ENCODE measurements at regions not wholly inside any gene's neighbourhood (a gene's known extent, or its start where the extent isn't known, plus 50 kb on each side); places are given as distances from the start of the nearest gene placed in this dataset.

DNA sequence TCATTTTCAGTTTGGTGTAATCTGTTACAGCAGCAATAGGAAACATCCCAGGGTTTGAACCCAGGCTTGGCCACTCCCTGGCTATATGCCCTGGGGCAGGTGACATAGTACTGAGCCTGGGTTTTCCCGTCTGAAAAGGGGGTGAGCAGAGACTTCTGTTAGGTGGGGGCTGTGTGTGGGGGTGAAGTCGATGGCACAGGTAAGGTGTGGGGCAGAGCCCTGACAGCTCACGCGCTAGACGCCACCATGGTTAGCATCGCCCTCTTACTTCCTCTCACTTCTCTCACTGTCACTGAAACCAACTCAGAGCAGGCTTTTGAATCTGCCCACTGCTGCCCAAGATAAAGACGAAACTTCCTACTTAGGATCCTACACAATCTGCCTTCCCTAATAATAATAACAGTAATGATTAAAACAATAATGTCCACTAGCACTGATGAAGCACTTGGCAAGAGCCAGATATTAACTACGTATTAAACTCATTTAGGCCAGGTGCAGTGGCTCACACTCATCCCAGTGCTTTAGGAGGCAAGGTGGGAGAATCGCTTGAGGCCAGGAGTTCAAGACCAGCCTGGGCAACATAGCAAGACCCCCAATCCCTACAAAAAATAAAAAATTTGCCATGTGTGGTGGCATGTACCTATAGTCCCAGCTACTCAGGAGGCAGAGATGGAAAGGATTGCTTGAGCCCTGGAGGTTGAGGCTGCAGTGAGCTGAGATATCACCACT, 117.9 kb upstream of the PTPN1 start:
- DNase-seq (ENCODE audit: low spot score), result no peak

DNA sequence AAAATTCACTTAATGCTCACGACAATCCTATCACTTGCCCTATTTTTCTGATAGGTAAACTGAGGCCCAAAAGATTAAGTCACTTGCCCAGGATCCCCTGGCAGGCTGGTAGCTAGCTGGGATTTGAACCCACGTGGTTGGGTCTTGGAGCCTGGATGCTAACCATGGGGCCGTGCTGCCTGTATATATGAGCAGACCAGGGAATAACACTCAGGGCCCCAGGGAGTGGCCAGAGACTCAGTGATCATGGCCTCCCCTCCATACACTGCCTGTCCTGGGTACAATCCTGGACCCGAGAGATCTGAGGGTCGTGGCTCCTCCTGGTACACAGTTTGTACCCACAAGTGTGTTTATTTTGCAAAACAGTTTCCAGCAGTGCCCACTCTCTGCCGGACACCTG, 116.9 kb upstream of the PTPN1 start:
- DNase-seq (ENCODE audit: low spot score), result no peak

DNA sequence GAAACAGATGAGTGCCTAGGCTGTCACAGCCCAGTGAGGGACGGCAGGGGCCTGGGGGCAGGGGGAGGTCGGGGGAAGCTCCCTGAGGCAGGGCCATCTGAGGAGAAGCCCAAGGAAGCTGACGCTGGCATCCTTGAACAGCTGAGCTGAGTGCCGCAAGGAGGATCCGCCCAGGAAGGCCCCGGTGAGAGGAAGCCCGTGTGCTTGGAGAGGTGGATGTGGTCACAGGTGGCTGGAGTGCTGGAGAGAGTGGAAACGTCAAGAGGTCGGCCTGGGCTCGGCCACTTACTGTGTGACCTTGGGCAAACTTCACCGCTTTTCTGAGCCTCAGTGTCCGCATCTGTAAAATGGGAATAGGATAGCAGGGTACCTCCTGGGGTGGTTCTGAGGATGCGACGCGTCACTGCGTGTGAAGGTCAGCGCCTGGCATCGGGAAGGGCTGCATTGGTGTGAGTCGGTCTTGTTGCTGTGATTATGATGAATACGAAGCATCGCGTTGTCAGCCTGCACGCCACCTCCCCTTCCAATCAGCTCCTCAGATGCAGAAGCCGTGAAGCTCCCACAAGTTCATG, 116.1 kb upstream of the PTPN1 start:
- DNase-seq (ENCODE audit: low spot score), result no peak

DNA sequence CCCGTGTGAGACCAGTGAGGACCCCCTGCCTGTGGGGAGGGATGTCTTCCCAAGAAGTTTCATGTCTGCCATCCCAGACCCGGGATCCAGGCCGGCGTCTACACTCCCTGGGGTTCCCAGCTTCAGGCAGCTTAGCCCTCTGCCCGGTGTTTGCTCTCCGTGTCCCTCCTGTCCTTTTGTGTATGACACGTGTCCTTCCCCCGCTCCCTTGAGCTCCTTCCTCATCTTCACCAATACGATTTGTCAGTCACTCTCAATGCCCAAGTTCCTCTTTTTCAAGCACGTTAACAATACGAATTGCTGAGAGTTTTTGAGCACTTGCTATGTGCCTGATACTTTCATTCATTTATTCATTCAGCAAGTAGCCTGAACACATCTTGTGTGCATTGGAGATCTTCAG, 115.6 kb upstream of the PTPN1 start:
- no peak for DNase-seq (ENCODE audit: low spot score)

DNA sequence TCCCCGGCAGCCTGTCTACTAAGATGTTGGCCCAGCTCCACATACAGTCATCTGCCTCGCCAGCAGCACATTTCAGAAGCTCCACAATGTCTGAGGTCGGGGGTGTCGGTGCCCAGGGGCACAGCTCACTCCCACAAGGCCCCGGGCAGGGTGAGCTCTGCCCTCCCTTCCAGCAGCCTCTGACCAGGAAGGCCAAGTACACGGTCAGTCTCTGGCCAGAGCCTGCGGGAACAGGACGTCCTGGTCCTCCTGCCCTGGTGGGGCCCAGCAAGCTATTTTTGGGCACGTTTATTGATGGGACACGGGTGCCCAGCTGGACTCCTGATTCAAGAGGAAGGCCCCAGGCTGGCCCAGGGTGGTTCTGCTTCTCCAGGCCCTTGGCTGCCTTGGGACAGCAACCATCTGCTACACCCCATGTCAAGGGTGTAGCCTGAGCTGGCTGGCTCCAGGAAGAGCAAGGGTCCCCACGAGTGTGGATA, 114.9 kb upstream of the PTPN1 start:
- peak; percentile 29 for DNase-seq (ENCODE audit: low spot score)

DNA sequence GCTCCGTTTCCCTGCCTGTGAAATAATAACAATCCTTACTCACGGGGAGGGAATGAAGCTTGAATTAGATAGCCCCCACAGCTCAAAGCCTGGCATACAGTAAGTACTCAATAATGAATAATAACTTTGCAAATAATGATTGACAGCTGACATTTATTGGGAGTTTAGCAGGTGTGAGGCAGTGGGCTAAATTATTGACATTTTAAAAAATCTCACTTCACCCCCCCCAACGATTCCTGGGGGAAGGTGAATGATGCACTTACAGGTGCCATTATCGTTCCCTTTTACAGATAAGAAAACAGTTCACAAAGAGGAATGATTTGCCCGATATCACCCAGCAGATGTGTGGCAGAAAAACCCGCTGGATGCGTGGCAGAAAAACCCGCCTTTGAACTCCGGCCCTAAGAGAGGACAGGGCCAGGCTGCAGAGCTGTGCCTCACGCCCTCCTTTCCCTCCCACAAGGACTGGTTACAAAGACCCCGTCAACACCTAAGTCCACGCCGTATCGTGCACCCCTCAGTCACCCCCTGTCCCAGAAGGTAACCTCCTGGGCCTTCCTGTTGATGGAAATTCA, 114.2 kb upstream of the PTPN1 start:
- DNase-seq (ENCODE audit: low spot score), result no peak

DNA sequence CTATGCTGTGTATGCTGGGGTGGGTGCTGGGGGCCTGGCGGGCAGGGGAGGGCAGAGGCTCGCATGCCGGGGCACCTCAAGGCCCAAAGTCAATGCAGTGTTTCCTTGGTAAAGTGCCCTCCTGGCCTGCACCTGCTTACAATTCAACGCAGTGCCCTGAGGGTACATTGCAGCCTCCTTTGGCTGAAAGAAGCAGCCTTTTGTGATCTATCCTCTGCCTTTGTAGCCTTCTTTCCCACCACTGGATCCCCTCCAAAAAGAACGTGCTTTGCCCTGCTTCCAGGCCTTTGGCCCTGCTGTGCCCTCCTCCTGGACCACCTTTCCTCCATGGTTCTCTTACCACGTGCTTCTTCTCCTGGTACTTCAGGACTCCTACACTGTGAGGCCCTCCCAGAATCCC, 113.6 kb upstream of the PTPN1 start:
- no peak for DNase-seq (ENCODE audit: low spot score)

DNA sequence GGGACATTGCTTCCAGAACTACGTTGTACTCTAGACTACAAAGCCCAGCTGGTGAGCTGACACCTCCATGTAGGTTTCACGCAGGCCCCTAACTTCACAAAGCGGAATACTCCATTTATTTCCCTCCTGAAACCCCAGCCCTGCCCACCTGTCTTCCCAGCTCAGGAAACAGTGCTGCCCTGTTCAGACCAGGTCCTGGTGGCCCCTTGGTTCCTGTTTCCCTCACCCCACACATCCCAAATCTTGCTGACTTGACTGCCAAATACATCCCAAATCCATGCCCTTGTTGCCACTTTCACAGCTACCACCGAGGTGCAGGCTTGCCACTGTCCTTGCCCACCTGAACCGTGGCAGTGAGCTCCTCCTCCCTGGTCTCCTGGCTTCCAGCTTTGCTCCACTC, 113.1 kb upstream of the PTPN1 start:
- no peak for DNase-seq (ENCODE audit: low spot score)

DNA sequence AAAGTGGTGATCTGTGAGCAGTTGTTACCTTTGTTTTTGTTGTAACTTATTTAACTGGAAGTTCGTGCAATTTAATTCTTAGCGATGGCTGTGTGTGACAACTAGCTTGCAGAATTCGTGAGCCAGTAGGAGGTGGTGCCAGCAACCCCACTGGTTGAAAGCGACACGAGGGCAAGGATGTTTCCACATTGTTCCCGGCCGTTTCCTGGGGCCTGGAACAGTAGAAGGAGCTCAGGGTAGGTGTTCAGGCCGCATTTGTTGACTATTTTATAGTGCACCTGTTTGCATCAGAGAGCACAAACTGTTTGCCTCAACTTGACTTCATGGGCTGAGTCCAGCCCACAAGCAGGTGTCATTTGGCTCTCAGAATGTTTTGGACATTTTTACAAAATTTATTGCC, 112.1 kb upstream of the PTPN1 start:
- DNase-seq (ENCODE audit: low spot score), result no peak

DNA sequence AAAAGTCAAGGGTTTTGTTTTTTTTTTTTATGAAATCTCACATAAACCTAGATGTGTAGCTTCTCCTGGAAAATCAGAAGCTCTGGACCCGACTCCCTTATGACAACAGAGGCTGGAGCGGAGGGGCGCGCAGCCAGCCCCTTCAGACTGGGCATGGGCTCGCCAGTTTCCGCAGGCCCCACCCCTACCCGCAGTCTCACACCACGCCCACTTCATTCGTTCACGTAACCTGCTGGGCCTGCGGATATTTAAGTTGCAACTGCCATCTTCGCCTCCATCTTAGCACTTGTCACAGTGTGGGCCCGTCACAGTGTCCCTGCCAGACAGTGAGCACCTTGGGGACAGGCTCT, 111.7 kb upstream of the PTPN1 start:
- DNase-seq (ENCODE audit: low spot score), result no peak

DNA sequence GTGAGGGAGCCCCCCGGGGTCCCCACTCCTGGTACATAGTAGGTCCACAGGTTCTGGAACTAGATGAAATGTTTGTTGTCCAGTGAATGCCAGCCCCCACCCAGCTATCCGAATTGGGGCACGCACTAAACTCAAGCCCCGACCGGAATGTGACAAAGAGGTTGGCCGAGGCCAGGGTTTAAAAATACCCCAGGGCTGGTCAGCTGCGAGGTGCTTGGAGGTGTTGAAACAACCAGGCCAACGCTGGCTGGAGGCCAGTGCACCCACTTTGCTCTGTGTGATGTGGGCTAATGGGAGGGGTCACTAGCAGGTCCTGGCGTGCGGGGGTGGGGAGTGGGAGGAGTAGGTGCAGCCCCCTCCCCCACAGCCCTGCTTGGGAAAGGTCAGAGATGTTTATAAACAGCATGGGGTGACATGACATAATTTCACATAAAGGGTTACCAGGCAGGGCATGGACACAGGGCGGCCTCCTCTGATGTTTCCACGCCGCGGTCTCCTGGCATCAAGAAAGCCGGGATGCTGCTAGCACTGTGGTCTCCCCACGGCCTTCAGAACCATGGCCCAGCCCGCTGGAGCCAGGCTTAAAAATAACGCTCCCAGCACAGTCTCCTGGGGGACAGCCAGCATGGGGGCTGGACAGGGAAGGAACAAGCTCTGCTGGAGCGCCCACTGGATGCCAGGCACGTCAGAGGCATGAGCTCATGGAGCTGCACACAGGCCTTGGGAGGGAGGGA, 111.2 kb upstream of the PTPN1 start:
- peak; percentile 38 for DNase-seq (ENCODE audit: low spot score)

DNA sequence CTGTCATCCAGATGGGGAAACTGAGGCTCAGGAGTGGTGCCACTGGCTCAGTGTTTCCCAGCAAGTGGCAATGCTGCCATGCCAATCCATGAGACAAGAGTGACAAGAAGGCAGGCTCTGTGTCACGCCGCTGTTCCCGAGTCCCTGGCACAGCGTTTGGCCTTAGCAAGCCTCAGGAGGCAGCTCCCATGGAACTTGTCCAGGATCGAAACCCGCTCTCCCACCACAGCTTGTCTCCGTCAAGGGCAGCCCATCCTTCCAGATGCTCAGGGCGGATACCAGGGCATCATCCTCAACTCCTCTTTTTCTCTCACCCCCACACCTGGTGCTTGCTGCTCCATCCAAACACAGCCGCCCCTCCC, 110.6 kb upstream of the PTPN1 start:
- no peak for DNase-seq (ENCODE audit: low spot score)

DNA sequence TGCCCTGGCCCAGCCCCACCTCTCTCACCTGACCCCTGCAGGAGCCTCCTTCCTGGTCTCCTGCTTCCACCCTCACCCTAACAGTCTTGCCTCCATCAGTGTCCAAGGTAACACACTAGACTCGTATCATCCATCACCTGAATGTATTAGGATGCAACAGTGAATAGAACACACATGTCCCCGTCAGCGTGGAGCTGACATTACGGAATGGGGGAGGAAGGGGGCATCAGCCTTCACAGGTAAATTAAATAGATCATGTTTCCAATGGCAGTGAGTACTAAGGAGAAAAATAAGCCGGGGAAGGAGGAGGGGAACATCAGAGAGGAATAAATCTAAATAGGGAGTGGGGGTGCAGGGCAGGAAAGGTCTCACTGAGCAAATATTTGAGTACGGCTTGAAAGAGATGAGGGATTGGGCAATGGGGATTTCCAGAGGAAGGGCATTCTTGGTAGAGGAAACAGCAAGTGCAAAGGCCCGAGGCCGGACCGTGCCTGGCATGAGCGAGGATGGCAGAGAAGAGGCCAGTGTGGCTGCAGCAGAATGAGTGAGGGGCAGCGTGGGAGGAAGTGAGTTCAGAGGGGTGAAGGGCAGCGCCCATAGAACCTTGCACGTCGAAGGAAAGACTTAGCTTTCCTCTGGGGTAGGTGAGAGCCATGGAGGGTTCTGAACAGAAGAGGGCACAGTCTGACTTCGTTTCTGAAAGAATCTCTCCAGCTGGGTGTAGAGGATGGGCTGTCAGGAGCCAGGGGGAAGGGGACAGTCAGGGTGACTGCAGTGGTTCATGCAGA, 110.1 kb upstream of the PTPN1 start:
- DNase-seq (ENCODE audit: low spot score), result no peak

DNA sequence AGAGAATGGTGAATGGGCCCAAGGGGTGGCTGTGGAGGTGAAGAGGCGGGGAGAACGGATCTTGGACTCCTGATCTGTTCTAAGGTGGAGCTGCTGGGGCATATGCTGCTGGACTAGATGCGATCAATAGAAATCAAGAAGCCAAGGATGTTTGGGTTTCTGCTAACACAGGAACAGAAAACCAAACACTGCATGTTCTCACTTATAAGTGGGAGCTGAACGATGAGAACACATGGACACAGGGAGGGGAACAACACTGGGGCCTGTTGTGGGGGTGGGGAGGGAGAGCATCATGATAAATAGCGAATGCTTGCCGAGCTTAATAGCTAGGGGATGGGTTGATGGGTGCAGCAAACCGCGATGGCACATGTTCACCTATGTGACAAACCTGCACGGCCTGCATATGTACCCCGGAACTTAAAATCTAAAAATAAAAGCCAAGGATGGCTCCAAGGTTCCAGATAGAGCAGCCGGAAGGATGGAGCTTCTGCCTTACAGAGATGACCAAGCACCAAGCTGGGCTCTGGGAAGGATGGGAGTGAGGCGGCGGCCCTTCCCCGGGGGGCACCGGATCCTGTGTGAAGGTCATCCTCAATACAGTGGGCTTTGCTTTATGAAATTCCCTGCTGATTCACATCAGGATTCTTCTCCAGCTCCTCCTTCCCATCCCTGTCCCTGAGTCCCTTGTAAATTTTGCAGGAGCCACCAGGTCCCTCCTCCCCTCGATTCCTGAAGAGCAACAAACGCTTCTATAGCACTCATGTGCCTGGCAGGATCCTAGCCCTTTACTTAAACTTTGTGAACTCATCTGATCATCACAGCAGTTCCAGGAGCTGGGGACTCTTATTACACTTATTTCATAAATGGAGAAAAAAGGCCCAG, 109.2 kb upstream of the PTPN1 start:
- no peak for DNase-seq (ENCODE audit: low spot score)

DNA sequence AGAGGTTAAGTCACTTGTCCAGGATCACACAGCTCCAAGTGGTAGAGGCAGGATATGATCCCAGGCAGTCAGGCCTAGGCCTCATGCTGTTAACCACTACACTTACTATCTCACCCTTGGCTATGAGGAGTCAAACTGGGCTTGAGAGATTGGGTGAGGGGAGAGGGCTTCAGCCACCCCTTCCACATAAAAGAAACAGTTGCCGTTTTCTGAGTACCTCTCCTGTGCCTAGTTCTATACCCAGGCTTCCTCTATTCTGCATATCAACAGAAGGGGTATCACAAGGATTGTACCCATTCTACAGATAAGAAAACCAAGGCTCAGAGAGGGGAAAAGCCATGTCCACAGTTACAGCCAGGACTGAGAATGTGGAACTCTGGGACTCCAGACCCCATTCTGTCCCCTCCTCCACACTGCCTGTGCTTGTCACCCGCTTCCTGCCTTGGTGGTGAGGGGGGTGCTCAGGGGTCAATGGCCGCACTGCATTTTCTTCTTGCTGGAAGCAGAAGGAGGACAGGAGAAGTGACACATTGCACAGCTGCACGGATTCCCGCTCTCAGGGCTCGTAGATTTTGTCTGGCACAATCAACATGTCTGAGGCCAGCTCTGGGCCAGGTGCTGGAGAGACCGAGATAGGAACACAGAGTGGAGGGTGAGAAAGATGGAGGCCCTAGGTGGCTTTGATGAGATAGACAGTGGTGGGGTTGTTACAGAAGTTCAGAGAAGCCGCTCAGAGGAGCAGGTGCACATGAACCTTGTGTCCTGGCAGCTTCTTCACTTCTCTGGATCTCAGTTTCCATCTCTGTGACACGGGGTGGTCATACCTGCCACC, 108.4 kb upstream of the PTPN1 start:
- no peak for DNase-seq (ENCODE audit: low spot score)

DNA sequence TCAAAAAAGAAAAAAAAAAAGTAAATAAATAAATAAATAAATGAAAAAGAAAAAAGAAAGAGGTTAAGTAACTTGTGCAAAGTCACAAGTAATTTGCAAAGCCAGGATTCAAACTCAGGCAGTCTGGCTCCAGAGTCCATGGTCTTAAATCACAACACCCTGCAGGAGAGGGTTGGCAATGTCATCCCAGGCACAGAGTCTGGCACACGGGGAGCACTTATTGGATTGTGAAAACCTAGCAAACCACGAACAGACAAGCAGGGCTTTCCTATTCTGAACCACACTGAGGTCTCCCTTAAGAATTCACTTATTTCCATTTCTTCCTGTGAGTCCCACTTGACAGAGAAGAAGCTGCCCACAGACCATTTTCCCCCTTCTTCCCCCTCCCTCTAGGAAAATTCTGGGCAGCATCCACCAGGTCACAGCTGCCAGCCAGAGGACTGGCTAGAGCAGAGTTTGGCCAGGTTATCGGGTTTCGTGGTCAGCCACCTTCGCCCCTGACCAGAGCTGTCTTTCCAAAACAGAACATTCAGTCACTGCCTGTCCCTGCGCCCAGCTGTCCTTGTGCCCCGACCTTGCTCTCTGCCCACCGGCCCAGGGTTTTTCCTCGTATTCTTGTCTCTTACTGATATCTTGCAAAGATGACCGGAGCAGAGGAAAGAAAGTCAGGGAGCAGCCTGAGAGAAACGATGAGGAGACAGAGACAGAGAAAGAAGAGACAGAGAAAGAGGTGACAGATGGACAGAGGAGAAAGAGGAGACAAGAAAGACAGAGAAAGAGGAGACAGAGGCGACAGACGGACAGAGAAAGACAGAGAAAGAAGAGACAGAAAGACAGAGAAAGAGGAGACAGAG, 106.4 kb upstream of the PTPN1 start:
- no peak for DNase-seq (ENCODE audit: low spot score)

DNA sequence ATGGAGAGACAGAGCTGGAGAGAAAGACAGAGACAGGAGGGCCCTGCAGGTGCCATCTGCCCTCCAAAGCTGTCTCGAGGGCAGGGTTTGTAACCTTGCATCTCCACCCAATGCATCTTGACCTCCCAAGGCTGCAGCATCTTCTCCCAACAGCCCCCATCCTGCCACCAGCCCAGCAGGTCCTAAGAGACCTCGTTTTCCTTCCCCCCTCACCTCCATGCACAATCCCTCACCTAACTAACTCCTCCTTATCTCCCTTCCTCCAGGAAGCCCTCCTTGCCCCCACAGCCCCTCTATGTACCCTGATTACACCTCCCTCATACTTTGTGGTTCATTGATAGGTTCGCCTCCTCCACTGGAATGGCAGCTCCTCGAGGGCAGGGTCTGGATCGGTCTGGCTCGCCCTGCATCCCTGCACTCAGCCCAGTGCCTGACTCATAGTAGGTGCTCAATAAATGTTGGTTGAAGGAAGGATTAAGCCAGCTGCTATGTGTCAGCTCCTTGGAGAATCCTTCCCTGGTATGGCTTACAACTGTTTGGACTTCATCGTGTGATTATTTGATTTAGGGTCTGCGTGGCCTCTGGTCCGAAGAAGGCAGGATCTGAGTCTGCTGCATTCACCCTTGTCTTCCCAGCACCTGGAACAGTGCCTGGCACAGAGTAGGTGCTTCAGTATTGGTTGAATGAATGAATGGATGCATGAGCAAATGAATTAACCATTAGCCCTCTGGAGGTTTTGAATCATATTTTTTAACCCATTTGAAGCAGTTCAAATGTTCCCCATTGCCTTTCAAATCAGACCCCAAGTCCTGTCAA, 105.6 kb upstream of the PTPN1 start:
- DNase-seq (ENCODE audit: low spot score), result no peak

DNA sequence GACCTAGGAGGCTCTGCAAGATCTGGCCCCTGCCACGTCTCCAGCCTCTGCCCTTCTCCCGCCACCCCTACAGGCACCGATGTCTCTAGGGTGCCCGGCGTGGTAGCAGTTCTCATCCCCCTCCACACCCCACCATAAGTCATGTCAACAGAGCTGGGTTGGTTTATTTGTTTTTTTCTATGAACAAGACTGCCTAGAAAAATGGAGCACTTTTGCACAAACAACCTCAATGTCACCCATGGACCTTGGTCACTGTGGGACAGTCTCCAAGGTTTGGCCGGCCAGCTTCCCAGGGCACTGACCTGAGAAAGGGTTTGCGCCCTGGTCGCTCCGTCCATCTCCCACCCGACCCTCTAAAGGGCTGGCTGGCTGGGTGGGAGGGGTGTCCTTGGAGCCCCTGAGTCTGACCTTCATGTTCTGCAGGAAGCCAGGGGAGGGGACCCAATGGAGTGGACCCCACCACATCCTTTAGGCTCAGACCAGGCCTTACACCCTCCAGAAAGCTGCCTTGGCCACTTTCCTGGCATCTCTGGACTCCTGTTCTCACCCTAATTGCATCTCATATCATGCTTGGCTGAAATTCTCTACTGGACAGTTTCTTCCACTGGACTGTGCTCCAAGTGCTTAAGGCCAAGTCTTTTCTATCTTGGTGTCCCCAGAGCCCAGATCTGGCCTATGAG, 104.8 kb upstream of the PTPN1 start:
- DNase-seq (ENCODE audit: low spot score), result no peak

Measured in AG08395 (cell line).